SK-N-SH treated with all-trans-retinoic acid at 6 μM for 48 hours (cell line): ENCODE measurements at regions not wholly inside any gene's neighbourhood (a gene's known extent, or its start where the extent isn't known, plus 50 kb on each side); places are given as distances from the start of the nearest gene placed in this dataset.

ENCODE experiments used
- BACH2 ChIP-seq: fragments of 250-450 bp; sonication (Bioruptor Pico); IDR thresholded peaks from 2 replicates; pipeline ENCODE4 v1.9.0; 2021; ENCODE audit warnings: mild to moderate bottlenecking, borderline replicate concordance
- ISL1 ChIP-seq: fragments of 250-450 bp; sonication (Bioruptor Pico); IDR thresholded peaks from 2 replicates; pipeline ENCODE4 v2.1.2; 2022; ENCODE audit warnings: mild to moderate bottlenecking, moderate library complexity

GRCh38 chr3:187828579-187829452 is 83.5 kb upstream of the BCL6 start:
- TF ChIP-seq BACH2 (no peak), ISL1 (CRISPR knock-in tag) (no peak)
